GM04503 (cell line): ENCODE measurements at regions not wholly inside any gene's neighbourhood (a gene's known extent, or its start where the extent isn't known, plus 50 kb on each side); places are given as distances from the start of the nearest gene placed in this dataset.
"Not testable (repeated sequence)": the region's sequence is repeated elsewhere in the genome, so short reads cannot be mapped to it uniquely, and the experiment has no call there.

Source experiments
- DNase-seq: peaks from one replicate; pipeline ENCODE4 v3.0.0-alpha.2; 2012; ENCODE audit warnings: low read depth

- DNase-seq: peak; percentile 3
These were observed 815.5 kb downstream of the BCKDHB start for GRCh38 chr6:80921861-80922460.

DNA sequence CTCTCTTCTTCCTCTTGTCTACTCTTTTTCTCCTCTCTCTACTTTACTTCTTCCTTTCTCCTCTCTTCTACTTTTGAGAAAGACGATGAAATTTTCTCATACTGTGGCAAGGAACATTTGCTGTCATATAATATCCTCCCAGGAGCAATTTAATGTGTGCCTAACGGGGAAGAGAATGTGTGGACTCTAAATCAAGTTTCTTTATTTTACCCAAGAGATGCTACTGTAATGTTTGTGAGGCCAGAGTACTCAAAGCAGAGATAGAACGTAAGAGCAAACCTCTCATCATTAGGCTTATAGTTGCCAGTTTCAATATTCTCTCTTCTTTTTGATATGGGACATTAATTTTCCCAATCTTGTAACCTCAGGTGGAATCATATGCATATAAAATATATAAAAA lies 801.4 kb downstream of the BCKDHB start:
- DNase-seq: no peak

DNA sequence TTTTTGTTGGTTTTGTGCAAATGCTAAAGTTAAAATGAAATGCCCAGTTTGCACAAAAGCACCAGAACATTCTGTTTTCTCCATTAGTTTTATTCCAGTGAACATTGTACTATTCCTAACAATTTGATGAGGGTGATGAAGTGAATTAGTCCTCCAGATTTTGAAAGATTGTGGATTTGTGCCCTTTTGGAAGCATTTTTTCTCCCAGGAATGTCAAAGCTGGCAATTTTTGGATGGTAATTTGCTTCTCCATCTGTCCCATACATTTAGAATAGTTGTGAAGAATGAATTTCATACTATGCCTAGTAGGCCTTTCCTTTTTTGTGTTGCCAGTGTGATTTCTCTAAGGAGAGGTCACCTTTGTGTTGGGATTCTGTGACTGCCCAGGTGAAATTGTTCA lies 797.2 kb downstream of the BCKDHB start:
- DNase-seq: no peak

DNA sequence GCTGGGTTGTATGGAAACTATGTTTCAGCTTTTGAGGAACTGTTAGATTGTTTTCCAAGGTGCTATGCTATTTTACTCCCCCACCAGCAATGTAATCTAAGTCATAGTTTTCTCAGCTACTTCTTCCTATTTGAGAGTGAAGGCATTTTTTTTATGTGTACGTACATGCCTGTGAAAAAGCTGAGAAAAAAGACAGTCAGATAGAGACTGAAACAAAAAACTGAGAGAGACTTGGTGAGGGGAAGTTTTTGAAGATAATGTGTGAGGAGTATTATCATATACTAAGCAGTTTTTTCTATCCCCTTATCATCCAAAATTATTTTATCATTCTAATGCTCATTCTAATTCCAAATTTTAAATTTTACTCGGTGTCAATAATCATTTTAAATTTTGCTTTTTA lies 780.0 kb downstream of the BCKDHB start:
- DNase-seq: no peak

DNA sequence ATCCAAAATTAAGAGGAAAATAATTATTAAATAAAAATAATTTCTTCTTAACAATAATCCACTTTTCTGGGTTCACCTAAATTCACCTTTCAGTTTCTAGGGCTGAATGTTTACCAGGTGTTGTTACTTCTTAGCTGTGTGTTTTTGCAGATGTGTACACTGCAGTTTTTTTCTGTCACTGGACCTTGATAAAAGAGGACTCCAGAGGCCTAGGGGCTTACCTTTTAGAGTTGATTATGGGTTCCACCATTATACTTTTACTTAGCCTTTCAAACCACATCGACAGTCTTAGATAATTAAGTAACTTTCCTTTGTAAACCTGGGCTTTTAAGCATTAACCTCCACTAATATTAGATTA lies 766.5 kb downstream of the BCKDHB start:
- no peak for DNase-seq

DNA sequence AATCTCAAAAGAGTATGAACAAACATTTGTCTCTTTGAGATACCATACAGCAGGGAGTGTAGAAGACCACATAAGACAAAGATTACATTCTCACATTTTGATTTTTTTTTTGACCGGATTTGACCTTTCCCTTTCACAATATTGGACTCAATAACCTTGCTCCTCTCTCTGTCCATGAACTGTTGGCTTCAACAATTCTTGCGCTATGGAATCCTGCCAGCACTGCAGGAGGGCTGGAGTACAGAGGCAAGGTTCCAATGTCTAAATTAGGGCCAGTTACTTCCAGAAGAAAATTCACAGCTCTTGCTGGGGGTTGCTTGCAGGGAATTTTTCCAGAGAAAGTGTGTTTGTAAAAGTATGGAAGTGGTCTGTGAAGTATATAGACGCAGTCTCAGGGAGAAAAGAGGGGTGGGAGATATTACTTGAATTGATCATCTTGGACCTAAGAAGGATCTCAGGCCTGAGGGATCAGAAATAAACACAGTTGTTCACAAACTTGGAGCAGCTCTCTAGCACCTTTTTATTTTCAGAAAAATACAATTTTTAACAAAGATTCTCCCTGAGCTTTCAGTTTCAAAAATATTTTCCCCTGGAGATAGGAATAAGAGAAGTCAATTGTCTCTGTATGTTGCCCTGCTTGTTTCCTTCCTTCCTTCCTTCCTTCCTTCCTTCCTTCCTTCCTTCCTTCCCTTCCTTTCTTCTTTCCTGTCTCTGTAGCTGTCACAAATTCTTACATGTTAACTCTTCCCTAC lies 765.9 kb downstream of the BCKDHB start:
- DNase-seq: no peak

- DNase-seq: no peak
These were observed 756.3 kb downstream of the BCKDHB start for GRCh38 chr6:80862756-80863155.

GRCh38 chr6:80860107-80860506 lies 753.6 kb downstream of the BCKDHB start:
- no peak for DNase-seq

GRCh38 chr6:80847973-80848372 lies 741.5 kb downstream of the BCKDHB start:
- DNase-seq: not testable (repeated sequence)

GRCh38 chr6:80832337-80832736 lies 725.9 kb downstream of the BCKDHB start:
- no peak for DNase-seq

DNA sequence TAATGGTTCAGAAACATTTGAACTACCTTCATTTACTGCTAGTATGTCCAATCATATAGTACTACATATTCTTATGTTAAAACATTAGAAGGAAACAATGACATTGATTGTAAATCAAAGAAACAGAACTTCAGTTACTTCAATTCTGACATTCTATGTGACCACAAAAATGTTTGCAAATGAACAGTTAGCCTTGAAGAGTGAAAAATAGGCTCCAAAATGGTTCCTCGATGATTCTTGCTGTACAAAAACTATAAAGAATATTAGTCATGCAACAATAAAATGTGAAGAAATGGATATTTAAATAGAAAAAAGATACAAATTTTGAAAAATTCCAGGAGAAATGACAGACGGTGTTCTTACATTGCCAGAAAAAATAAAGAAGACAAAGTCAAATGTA lies 686.9 kb downstream of the BCKDHB start:
- no peak for DNase-seq

- DNase-seq: no peak
These were observed 685.7 kb downstream of the BCKDHB start for GRCh38 chr6:80792151-80792550.

GRCh38 chr6:80789912-80790570 lies 683.6 kb downstream of the BCKDHB start:
- no peak for DNase-seq

GRCh38 chr6:80783271-80783670 lies 676.8 kb downstream of the BCKDHB start:
- DNase-seq: not testable (repeated sequence)

GRCh38 chr6:80771941-80772340 lies 665.5 kb downstream of the BCKDHB start:
- DNase-seq: no peak

- DNase-seq: peak; percentile 82
These were observed 662.6 kb downstream of the BCKDHB start for GRCh38 chr6:80769106-80769505.

DNA sequence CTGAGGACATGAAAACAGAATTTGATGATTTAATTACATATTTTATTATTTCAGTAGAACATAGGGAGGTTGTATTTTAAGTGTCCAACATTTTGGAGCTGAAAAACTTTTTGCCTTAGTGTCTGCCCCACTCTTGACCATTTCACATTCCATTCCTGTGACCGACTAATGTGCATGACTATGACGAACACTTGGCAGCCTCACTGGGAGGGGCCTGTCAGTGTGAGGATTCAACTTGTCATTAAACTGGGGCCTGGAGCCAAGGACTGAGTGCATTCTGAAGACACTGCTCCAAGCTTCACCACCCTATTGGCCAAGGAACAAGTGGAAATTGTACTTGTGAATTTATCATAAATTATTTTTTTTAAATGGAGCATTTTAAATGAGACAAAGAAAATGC lies 661.3 kb downstream of the BCKDHB start:
- DNase-seq: peak; percentile 86

DNA sequence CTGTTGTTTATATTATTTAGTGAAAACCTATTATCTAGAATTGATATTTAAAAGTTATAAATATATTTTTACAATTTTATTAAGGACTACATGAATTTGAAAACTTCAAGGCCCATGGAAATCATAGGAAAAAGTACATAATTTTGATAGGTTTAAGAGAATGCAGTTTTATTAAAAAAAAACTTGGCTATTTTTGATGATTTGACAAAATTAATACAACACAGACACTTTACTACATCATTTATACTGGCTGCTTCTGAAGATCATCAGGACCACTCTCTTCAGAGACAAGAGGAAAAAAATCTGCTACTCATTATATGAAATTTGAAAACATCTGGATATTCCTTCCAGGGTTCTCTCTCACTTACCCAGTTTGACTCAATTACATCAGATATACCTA lies 637.7 kb downstream of the BCKDHB start:
- DNase-seq: no peak

DNA sequence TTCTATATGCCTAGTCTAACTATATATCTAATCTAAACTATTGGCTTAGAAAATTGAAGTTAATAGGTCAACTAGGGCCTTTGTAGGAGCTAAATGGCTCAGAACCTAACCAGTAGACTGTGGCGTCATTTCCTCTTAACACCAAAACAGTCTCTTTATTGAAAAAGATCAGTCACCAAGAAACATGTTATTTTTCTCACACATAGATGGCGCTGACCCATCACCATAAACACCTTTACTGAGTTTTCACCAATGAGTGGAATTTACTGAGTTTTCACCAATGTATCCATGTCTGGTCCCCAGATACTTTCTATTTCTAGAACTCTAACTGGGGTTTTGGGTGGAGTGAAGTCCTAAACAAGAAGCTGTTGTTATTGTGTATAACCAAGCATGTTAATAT lies 636.0 kb downstream of the BCKDHB start:
- peak; percentile 34 for DNase-seq

GRCh38 chr6:80733641-80734040 lies 627.2 kb downstream of the BCKDHB start:
- DNase-seq: no peak

- DNase-seq: no peak
These were observed 622.4 kb downstream of the BCKDHB start for GRCh38 chr6:80728830-80729229.

DNA sequence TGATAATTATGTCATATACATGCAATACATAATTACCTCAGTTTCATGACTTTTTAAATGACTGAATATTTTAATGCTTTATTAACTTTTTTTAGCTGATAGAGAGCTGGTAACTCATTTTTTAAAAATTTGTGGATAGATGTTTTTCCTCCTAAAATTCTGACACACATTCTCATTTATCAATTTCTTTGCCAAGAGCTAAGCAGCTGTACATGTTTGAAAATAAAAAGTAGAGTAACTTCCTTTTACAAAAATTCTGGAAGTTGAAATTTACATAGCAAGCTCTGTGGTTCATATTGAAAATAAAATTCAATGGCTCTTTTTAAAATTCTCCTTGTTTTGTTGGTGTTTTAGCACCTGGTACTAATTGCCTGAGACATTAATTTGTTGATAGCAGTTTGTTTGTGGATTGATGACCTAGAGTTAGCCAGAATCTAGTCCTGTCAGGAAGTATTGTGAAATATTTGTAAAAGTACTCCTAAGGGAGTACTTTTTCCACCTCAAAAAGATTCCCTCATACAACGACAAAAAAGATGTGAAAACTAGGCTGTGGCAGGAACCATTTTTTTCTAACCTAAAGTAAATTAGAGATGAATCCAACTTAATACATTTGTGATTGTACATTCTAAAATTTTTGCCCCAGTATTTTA lies 621.8 kb downstream of the BCKDHB start:
- no peak for DNase-seq
